WTC11 (cell line): ENCODE measurements at regions not wholly inside any gene's neighbourhood (a gene's known extent, or its start where the extent isn't known, plus 50 kb on each side); places are given as distances from the start of the nearest gene placed in this dataset.

Source experiments
- CREB1 ChIP-seq: sonication (generic); formaldehyde crosslinking; IDR thresholded peaks from 2 replicates; pipeline ENCODE4 v1.8.0; 2023; ENCODE audit warnings: mild to moderate bottlenecking, missing genetic modification reagents
- CREM ChIP-seq: sonication (generic); formaldehyde crosslinking; IDR thresholded peaks from 2 replicates; pipeline ENCODE4 v1.8.1; 2022; ENCODE audit warnings: mild to moderate bottlenecking, missing genetic modification reagents, moderate library complexity
- E2F1 ChIP-seq: sonication (generic); formaldehyde crosslinking; IDR thresholded peaks from 2 replicates; pipeline ENCODE4 v1.8.0; 2022; ENCODE audit warnings: mild to moderate bottlenecking, missing genetic modification reagents
- FOXP1 ChIP-seq: sonication (generic); formaldehyde crosslinking; IDR thresholded peaks from 2 replicates; pipeline ENCODE4 v1.8.0; 2022; ENCODE audit warnings: missing genetic modification reagents, mild to moderate bottlenecking, moderate library complexity, borderline replicate concordance
- IRF1 ChIP-seq: sonication (generic); formaldehyde crosslinking; IDR thresholded peaks from 2 replicates; pipeline ENCODE4 v1.8.0; 2023; ENCODE audit warnings: missing genetic modification reagents
- KAT7 ChIP-seq: sonication (generic); formaldehyde crosslinking; IDR thresholded peaks from 2 replicates; pipeline ENCODE4 v1.8.1; 2023; ENCODE audit warnings: missing genetic modification reagents, mild to moderate bottlenecking, borderline replicate concordance
- SP1 ChIP-seq: sonication (generic); formaldehyde crosslinking; conservative IDR thresholded peaks from 2 replicates; pipeline ENCODE4 v1.8.1; 2022; ENCODE audit warnings: missing genetic modification reagents
- ZNF396 ChIP-seq: fragments of 250-450 bp; sonication (Bioruptor Pico); IDR thresholded peaks from 2 replicates; pipeline ENCODE4 v1.8.0; 2021; ENCODE audit warnings: mild to moderate bottlenecking, moderate library complexity, borderline replicate concordance
- TF ChIP-seq, protein P1 (sequence below): fragments of 200-600 bp; IDR thresholded peaks from 2 replicates; pipeline ENCODE4 v1.8.0; 2022; ENCODE audit warnings: antibody characterized with exemption
- TF ChIP-seq, protein P2 (sequence below): sonication (generic); formaldehyde crosslinking; IDR thresholded peaks from 2 replicates; pipeline ENCODE4 v1.8.0; 2022; ENCODE audit warnings: mild to moderate bottlenecking, missing genetic modification reagents
- TF ChIP-seq, protein P3 (sequence below): sonication (generic); formaldehyde crosslinking; IDR thresholded peaks from 2 replicates; pipeline ENCODE4 v1.8.1; 2023; ENCODE audit warnings: mild to moderate bottlenecking, missing genetic modification reagents

- TF ChIP-seq ZNF396 (no peak), SP1 (CRISPR knock-in tag) (no peak), FOXP1 (CRISPR knock-in tag) (no peak), IRF1 (CRISPR knock-in tag) (no peak), CREB1 (CRISPR knock-in tag) (no peak), KAT7 (CRISPR knock-in tag) (no peak), CREM (CRISPR knock-in tag) (no peak), E2F1 (CRISPR knock-in tag) (no peak)
- TF ChIP-seq, protein P1, sequence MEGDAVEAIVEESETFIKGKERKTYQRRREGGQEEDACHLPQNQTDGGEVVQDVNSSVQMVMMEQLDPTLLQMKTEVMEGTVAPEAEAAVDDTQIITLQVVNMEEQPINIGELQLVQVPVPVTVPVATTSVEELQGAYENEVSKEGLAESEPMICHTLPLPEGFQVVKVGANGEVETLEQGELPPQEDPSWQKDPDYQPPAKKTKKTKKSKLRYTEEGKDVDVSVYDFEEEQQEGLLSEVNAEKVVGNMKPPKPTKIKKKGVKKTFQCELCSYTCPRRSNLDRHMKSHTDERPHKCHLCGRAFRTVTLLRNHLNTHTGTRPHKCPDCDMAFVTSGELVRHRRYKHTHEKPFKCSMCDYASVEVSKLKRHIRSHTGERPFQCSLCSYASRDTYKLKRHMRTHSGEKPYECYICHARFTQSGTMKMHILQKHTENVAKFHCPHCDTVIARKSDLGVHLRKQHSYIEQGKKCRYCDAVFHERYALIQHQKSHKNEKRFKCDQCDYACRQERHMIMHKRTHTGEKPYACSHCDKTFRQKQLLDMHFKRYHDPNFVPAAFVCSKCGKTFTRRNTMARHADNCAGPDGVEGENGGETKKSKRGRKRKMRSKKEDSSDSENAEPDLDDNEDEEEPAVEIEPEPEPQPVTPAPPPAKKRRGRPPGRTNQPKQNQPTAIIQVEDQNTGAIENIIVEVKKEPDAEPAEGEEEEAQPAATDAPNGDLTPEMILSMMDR = no peak
- TF ChIP-seq, protein P2, sequence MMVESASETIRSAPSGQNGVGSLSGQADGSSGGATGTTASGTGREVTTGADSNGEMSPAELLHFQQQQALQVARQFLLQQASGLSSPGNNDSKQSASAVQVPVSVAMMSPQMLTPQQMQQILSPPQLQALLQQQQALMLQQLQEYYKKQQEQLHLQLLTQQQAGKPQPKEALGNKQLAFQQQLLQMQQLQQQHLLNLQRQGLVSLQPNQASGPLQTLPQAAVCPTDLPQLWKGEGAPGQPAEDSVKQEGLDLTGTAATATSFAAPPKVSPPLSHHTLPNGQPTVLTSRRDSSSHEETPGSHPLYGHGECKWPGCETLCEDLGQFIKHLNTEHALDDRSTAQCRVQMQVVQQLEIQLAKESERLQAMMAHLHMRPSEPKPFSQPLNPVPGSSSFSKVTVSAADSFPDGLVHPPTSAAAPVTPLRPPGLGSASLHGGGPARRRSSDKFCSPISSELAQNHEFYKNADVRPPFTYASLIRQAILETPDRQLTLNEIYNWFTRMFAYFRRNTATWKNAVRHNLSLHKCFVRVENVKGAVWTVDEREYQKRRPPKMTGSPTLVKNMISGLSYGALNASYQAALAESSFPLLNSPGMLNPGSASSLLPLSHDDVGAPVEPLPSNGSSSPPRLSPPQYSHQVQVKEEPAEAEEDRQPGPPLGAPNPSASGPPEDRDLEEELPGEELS (CRISPR knock-in tag) = no peak
- TF ChIP-seq, protein P3, sequence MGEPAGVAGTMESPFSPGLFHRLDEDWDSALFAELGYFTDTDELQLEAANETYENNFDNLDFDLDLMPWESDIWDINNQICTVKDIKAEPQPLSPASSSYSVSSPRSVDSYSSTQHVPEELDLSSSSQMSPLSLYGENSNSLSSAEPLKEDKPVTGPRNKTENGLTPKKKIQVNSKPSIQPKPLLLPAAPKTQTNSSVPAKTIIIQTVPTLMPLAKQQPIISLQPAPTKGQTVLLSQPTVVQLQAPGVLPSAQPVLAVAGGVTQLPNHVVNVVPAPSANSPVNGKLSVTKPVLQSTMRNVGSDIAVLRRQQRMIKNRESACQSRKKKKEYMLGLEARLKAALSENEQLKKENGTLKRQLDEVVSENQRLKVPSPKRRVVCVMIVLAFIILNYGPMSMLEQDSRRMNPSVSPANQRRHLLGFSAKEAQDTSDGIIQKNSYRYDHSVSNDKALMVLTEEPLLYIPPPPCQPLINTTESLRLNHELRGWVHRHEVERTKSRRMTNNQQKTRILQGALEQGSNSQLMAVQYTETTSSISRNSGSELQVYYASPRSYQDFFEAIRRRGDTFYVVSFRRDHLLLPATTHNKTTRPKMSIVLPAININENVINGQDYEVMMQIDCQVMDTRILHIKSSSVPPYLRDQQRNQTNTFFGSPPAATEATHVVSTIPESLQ (CRISPR knock-in tag) = no peak
Observed at GRCh38 chr11:33478111-33478573, 221.0 kb downstream of the HIPK3 start.
